Fibroblast of skin of scalp (primary cell): ENCODE measurements at regions not wholly inside any gene's neighbourhood (a gene's known extent, or its start where the extent isn't known, plus 50 kb on each side); places are given as distances from the start of the nearest gene placed in this dataset.

Experiments used
- DNase-seq: peaks from one replicate; pipeline ENCODE4 v3.0.0-alpha.2; 2013

DNA sequence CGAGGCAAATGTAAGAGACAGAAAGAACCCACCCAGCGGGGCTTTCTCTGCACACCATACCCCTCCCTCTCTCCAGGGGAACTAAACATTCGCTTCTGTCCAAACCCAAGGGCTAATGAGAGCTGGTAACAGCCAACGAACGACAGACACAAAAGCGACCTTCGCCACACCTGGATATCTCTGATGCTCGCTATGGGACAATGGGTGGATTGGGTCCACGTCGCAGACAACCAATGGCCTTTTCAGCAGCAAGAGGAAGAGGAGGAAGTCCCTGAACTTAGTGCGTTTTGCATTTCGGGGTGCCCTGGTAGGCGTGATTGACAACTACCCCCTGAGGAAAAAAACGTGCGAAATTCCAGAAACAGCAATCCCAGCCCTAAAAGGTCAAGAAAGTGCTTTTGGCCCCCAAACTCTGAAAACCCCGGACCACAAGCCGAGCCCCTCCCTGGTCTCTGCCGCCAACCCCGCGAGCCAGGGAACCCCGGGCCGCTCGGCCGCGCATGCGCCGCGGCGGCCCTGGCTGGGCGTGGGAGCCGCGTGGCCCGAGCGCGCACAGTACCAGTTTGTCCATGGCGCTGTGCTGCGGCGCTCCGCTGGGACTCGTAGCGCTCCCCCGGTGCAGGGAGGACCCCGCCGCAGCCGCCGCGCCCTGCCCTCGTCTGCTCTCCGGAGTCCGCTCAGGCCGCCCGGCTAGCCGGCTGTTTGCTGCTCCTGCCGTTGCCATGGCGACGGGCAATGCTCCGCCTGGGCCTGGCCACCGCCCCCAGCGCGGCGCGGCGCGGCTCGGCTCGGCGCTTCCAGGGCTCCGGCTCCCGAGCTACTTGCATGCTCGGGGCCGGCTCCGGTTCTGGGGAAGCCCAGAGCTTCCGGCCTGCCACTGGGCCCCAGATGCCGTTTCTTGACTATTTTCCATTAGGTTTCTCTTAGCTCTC is 66.9 kb upstream of the DNAH5 start:
- peak; percentile 90 for DNase-seq

DNA sequence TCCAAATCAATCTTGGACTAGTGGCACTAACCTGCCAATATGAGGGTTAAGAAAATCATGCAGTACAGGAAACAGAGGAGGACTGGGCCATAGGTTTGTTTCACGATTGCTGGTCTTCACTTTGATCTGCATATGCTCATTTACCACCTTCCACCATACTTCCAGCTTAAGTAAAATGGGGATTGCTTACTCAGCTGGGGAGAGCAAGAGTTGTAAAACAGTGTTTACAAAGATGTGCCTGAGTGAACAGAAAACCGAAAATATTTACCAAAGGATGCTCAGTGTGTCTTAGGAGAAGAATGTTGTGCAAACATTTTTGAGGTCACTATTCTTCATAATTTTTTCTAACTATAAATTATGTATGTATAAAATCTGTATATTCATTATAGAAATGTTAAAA is 65.1 kb upstream of the DNAH5 start:
- DNase-seq, result no peak

DNA sequence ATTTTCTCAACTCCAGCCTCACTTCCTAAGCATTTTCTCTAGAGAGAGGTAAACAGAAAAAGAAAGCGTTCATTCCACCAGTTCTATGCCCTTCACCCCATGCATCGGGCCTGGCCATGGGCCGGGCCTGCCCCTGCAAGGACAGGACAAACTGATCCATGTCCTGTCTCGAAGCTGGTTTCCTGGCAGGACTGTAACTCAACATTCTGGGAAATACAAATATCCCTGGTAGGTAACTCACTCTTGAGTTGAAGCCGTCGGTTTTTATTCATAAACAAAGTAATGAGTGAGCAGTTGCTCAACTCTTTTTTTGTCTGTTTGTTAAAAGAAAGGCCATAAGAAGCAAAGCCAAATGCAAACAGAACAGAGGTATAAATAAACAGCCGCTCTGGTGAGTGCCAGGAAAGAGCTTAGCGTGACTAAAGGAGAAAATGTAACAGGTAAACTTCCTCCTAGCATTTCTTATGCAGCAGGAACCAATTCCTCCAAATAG is 64.4 kb upstream of the DNAH5 start:
- no peak for DNase-seq

DNA sequence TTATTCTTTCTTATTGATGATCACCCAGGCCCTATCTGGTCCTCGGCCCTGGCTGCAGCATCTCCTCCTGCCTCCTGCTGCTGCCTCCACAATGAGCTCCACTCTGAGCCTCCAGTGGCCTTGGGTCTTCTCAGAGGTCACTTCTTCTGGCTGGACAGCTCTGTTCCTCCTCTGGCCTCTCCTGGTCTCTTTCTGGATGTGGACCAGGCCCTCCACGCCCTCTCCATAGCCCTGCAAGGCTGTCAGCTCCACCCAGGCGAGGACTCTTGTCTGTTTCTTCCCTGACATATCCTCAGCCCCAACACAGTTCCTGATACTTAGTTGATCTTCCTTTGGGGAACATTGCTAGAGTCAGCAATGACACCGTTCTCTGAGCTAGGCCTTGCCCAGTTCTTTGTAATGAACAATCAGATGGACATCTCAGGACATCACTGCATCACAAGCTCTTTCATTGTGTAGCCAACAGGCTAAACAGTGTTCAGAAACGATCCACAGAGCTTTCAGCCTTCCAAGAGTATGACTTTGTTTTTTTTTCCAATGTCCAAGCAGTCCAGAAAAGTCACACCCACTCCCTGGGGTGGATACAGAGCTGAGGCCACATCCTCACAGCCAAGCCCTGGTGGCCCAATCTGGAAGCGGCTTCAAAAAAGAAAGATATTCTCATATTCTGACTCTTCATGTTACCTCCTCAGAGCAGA is 62.5 kb upstream of the DNAH5 start:
- peak; percentile 13 for DNase-seq

DNA sequence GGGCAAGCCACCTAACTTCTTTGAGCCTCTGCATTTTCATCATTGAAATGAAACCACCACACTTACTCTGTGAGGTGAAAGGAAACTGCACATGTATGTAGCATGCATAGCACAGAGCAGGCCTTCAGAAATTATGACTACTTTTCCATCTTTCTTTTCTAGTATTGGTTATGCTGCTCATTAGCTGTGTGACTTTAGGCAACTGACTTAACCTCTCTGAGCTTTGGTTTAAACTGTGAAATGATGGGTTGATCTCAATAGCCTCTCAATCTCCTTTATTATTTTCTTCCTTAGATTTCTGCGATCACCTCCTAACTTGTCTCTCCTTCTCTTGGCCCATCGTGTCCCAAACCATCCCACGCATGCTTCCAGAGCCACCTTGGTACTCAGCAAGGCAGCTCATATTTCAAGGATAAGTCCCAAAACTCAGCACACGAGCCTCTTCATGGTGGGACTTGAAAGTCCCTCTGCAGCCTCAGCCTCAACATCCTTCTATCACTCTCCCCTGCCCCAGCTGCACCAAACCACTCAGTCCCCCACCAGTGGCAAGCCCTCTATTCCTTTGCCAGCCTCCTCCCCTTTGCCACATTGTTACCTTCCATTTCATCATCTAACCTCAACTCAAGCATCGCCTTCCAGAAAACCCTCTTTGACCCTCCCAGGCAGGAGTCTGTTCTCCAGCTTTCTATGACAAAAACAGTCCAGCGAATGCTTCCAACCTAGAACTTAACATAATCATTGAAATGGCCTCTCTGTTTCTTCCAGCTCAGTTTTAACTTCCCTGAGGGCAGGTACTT is 60.3 kb upstream of the DNAH5 start:
- DNase-seq, result peak; percentile 64

DNA sequence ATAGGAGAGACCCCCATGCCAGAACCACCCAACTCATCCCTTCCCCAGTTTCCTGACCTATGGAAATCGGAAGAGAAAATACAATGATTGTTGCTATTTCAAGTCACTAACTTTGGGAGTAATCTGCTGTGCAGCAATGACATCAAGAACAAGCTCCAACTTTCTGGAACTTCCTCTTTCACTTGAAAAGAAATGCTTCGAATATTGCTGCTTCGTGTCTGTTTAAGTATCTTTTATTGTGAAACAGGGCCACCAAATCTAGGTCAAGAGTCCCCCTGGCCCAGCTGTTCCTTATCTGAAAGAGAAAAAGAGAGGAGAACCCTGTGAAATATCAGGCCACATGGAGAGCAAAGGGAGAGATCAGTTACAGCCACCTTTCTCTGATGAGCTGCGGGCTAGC is 59.4 kb upstream of the DNAH5 start:
- no peak for DNase-seq

DNA sequence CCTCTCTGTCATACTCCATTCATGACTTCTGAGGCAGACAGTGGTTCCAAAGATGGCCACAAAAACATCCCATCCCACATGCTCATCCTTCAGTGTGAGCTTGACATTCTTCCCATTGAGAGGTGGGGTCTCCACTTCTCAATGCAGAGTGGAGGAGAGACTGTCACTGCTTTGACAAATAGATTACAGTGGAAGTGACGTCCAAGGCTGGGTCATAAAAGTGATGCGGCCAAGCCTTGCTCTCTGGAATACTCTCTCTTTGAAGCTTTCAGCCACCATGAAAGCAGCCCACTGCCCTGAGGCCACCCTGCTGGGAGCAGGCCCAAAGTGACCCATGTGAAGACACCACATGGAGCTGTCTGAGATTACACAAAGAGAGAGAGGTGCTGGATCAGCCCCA is 59.0 kb upstream of the DNAH5 start:
- DNase-seq, result no peak

DNA sequence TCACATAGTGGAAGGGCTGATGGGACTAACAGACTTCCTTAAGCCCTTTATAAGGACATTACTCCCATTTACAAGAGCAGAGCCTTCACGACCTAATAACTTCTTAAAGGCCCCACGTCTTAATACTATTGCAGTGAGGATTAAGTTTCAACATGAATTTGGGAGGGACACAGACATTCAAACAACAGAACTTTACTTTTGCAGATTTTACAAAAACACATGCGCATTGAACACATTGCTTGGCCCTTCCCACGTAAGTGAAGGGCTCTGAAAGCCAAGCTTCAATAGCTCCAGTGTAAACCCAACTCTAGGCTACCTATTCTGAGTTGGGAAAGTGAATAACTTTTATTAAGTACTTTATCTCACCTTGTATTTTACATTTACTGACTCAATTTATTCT is 53.8 kb upstream of the DNAH5 start:
- no peak for DNase-seq

DNA sequence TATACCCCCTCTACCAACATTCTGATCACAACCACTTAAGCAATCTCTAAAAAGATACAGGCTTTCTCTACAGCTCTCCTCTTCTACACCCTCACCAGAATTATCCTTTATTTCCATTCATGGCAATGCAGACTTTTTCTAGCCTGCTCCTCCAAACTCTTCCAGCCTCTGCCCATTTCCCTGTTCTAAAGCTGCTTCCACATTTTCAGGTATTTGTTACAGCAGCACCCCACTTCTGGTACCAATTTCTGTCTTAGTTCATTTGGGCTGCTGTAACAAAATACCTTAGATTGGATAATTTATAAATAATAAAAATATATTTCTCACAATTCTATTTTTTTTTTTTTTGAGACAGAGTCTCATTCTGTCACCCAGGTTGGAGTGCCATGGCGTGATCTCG is 53.0 kb upstream of the DNAH5 start:
- no peak for DNase-seq

DNA sequence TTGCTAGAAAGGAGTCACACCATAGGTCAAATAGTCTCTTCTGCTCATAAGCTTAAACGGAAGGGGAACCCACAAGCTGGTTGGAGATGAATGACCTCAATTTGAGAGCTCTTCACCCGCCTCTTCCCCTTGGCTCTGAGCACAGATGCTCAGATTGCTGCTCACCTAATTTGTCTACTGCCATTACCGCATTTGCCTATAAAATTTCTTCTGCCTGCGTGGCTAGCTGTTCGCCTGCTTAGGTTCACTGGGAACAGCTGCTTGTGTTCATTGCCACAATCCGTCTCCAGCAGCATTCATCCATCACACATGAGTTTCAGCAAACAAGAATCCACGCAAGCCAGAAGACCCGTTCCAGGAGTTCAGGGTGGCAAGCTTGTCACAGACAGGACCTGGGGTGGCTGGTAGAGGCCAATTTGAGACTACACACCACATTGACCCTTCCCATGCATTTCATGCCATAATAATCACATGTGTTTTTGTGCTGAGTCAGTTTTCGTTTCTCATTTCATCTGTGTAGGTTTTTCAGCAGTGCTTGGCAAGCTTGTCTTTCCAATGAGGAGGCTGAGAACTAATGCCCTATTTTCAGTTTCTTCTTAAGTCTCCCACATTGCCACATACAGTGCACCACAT is 50.2 kb upstream of the DNAH5 start:
- DNase-seq, result no peak
